ENCODE measurements at regions not wholly inside any gene's neighbourhood (a gene's known extent, or its start where the extent isn't known, plus 50 kb on each side); places are given as distances from the start of the nearest gene placed in this dataset.

- TF ChIP-seq YY1 (IDR thresholded peaks at IDR 0.05; ENCODE audit: insufficient read depth, insufficient read length) (no peak), ZNF274 (IDR thresholded peaks at IDR 0.05; ENCODE audit: low read depth, low read length) (no peak), SUZ12 (IDR thresholded peaks at IDR 0.05; ENCODE audit: extremely low read depth, insufficient read depth, insufficient read length) (no peak)
Measured at GRCh38 chr4:4918067-4918466, 58.6 kb downstream of the MSX1 start.
